Prostate gland (tissue), 2 donors: ENCODE measurements at regions not wholly inside any gene's neighbourhood (a gene's known extent, or its start where the extent isn't known, plus 50 kb on each side); places are given as distances from the start of the nearest gene placed in this dataset.

Experiments
- DNase-seq: peaks from one replicate; pipeline ENCODE4 v3.0.0-alpha.2; 2019; ENCODE audit warnings: low spot score
- H3K27ac ChIP-seq, 2 donors: fragments of 200-600 bp; sonication (generic); 2 replicates each; pipeline ENCODE4 v1.5.1; 2017 to 2019
- H3K27me3 ChIP-seq: fragments of 200-600 bp; sonication (generic); replicated peaks from 2 replicates; pipeline ENCODE4 v1.5.1; 2019; ENCODE audit not compliant: insufficient read depth
- H3K36me3 ChIP-seq, 2 donors: fragments of 200-600 bp; sonication (generic); 1 replicate in 1 of 2; 2 replicates in 1 of 2; pipeline versions ENCODE4 v1.5.1 to v1.8.1; 2017 to 2019
- H3K4me1 ChIP-seq: fragments of 200-600 bp; sonication (generic); replicated peaks from 2 replicates; pipeline ENCODE4 v1.5.1; 2019
- H3K4me3 ChIP-seq, 2 donors: fragments of 200-600 bp; sonication (generic); 2 replicates each; pipeline ENCODE4 v1.5.1; 2017 to 2019
- H3K9me3 ChIP-seq: fragments of 200-600 bp; sonication (generic); 2 replicates; pipeline ENCODE4 v1.5.1; 2017
- POLR2A ChIP-seq: fragments of 450-650 bp; IDR thresholded peaks from one replicate; pipeline ENCODE4 v1.6.1; 2016; ENCODE audit warnings: antibody characterized with exemption, mild to moderate bottlenecking
- POLR2AphosphoS5 ChIP-seq: sonication (generic); formaldehyde crosslinking; IDR thresholded peaks from one replicate; pipeline ENCODE4 v1.6.1; 2017; ENCODE audit warnings: antibody characterized with exemption
- WGBS: methylation state at CpG from one replicate; pipeline ENCODE4 v1.1.5; 2018; 5-methylcytosine and 5-hydroxymethylcytosine counted together
- intact Hi-C: fragments of 100-400 bp; cut with DNase I; formaldehyde crosslinking; loops from one replicate; pipeline ENCODE4 v1.14.2; 2022
- TF ChIP-seq, protein P1 (sequence below), 4 experiments: fragments of 200-600 bp in 2 of 4; fragments of 450-650 bp in 2 of 4; sonication (generic) in 2 of 4; IDR thresholded peaks; 1 replicate in 3 of 4; 2 replicates in 1 of 4; pipeline ENCODE4 v1.5.1; 2016 to 2019; ENCODE audit warnings: antibody characterized with exemption in 4 of 4, mild to moderate bottlenecking in 2 of 4, moderate library complexity in 2 of 4

DNA sequence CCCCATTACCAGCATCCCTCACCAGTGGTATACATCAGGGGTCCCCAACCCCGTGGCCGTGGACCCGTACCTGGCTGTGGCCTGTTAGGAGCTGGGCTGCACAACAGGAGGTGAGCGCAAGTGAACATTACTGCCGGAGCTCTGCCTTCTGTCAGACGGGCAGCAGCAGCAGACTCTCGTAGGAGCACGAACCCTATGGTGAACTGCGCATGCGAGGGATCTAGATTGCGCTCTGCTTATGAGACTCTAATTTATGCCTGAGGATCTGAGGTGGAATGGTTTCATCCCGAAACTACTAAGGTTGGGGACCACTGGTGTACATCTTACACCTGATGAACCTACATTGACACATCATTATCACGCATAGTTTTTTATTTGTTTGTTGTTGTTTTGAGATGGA, 52.8 kb upstream of the DHX15 start:
- H3K36me3 ChIP-seq: no peaks in the 10 kb centered on the region
- no peak for DNase-seq

DNA sequence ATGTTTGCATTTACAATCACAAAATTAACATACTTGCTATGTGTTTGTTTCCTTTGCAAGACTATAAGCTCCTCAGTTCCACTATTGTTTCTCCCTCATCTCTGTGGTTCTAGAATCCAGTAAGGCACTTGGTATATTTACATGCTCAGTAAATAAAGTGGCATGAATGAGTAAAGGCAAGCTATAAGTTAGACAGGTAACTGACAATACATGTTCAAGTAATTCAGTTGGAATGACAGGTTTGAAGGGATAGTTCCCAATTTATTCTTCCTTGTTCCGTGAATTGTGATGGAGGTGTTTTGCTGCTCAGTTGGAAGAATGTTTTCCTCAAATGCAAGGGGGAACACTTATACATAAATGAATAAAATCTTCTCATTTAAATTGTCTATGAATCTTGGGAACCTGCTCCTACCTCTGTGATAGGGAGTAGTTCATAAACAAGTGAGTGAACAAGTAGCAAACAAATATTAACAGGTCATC, 54.1 kb upstream of the DHX15 start:
- no peak for DNase-seq
- Histone ChIP-seq H3K9me3 (no peaks in the 10 kb centered on the region), H3K4me1 (no peaks in the 10 kb centered on the region), H3K36me3 (no peaks in the 10 kb centered on the region), H3K27ac (no peak overlapping the region), H3K27me3 (no peaks in the 10 kb centered on the region), H3K4me3 (no peak overlapping the region)
- TF ChIP-seq POLR2A: no peak
- WGBS: 95% methylated on average over 1 of the region's 1 CpG
- intact Hi-C loops: no loop called here

More for the DNA sequence above, 52.8 kb upstream of the DHX15 start:
- Histone ChIP-seq H3K27ac (no peak overlapping the region), H3K27me3 (no peaks in the 10 kb centered on the region), H3K4me1 (no peaks in the 10 kb centered on the region), H3K9me3 (no peaks in the 10 kb centered on the region), H3K4me3 (no peak overlapping the region)
- intact Hi-C loops: no loop called here
- TF ChIP-seq POLR2A: no peak
- TF ChIP-seq, protein P1, sequence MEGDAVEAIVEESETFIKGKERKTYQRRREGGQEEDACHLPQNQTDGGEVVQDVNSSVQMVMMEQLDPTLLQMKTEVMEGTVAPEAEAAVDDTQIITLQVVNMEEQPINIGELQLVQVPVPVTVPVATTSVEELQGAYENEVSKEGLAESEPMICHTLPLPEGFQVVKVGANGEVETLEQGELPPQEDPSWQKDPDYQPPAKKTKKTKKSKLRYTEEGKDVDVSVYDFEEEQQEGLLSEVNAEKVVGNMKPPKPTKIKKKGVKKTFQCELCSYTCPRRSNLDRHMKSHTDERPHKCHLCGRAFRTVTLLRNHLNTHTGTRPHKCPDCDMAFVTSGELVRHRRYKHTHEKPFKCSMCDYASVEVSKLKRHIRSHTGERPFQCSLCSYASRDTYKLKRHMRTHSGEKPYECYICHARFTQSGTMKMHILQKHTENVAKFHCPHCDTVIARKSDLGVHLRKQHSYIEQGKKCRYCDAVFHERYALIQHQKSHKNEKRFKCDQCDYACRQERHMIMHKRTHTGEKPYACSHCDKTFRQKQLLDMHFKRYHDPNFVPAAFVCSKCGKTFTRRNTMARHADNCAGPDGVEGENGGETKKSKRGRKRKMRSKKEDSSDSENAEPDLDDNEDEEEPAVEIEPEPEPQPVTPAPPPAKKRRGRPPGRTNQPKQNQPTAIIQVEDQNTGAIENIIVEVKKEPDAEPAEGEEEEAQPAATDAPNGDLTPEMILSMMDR (IDR thresholded peaks at IDR 0.05): no peak
- TF ChIP-seq POLR2AphosphoS5: no peak
- 94% methylated on average over 13 of the region's 13 CpGs for WGBS

DNA sequence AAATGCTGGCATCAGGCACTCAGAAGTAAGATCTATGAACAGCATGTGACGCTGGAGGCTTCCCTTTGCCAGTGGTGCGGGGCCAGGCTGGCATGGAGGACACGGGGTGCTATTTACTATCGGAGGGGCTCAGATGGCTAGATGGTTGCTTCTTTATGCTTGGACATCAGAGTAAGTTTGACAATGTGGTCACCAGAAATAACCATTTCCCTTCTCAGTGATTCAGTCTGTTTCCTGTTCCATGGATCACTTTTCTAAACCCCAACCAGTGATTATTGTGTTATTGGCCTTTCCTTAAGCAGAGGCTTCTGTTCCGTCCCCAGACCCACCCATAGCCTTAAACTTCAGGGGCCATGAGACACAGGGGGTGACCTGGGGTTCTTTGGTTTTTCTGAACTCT, 55.4 kb upstream of the DHX15 start:
- no peaks in the 10 kb centered on the region for H3K9me3 ChIP-seq
- no peaks in the 10 kb centered on the region for H3K4me1 ChIP-seq
- 85% methylated on average over 5 of the region's 5 CpGs for whole genome bisulfite sequencing
- intact Hi-C loops: no loop called here
- no peak for DNase-seq
- no peaks in the 10 kb centered on the region for H3K27me3 ChIP-seq
- H3K4me3 ChIP-seq: no peak overlapping the region
- TF ChIP-seq POLR2AphosphoS5 (no peak), POLR2A (no peak)
- TF ChIP-seq, protein P1 (IDR thresholded peaks at IDR 0.05): no peak
- no peak overlapping the region for H3K27ac ChIP-seq
- no peaks in the 10 kb centered on the region for H3K36me3 ChIP-seq

DNA sequence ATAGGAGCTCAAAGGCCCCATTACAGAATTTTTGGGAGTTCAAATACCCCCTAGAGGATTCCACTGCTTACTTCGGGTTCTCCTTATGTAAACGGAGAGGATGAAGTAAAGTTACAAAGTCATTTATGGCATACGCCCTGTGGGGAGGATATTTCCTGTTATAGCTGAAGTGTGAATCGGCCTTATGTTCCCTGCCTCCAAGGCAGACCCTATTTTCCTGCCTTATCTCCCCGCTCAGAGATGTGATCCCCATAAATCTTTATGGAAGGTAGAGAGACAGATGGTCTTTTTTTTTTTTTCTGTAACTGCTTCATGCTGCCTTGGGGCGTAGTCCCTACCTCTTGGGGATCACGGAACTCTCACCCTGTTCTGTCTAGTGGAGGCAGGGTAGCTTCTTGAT, 56.0 kb upstream of the DHX15 start:
- TF ChIP-seq POLR2AphosphoS5: no peak
- no peak for TF ChIP-seq POLR2A
- TF ChIP-seq, protein P1 (IDR thresholded peaks at IDR 0.05): no peak
- Histone ChIP-seq H3K27me3 (no peaks in the 10 kb centered on the region), H3K9me3 (no peaks in the 10 kb centered on the region), H3K27ac (no peak overlapping the region), H3K4me3 (no peak overlapping the region), H3K4me1 (no peaks in the 10 kb centered on the region), H3K36me3 (no peaks in the 10 kb centered on the region)
- 75% methylated on average over 7 of the region's 7 CpGs for WGBS
- intact Hi-C loops: no loop called here
- DNase-seq: no peak

DNA sequence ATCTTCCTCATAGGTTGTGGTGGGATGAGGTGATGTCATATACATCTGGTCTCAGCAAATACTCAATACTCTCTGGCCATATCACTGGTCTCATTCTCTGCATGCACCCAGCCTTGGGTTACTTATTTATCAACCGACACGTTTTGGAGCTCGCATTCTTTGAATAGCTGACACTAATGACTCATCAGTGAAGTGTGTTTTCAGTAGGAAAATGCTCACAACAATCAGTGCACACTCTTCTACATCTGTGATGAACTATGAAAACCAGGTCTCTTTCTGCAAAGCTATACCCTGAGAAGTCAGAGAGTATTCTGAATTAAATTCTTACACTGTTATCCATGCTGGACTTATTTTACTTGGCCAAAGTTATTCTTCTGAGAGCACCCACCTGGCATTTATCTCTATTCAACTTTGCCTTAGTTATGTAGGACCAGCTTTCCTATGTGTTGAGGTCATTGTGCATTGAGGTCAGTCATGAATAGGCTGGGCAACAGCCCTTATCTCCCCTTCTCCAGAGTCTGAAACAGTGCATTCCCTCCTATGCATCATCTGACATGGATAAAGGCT, 58.7 kb upstream of the DHX15 start:
- H3K27me3 ChIP-seq: no peaks in the 10 kb centered on the region
- no peaks in the 10 kb centered on the region for H3K36me3 ChIP-seq
- no peak overlapping the region for H3K4me3 ChIP-seq
- no peak overlapping the region for H3K27ac ChIP-seq
- intact Hi-C loops: no loop called here
- TF ChIP-seq, protein P1 (IDR thresholded peaks at IDR 0.05): no peak
- no peak for TF ChIP-seq POLR2A
- TF ChIP-seq POLR2AphosphoS5: no peak
- WGBS: 58% methylated on average over 3 of the region's 3 CpGs
- no peaks in the 10 kb centered on the region for H3K9me3 ChIP-seq
- no peak for DNase-seq
- no peaks in the 10 kb centered on the region for H3K4me1 ChIP-seq
